Neural cell (in vitro differentiated cells): ENCODE measurements at regions not wholly inside any gene's neighbourhood (a gene's known extent, or its start where the extent isn't known, plus 50 kb on each side); places are given as distances from the start of the nearest gene placed in this dataset.

Source experiments
- H2AFZ ChIP-seq: fragments of 200-600, 300-800 bp; sonication (generic), shearing (Covaris generic); 2 replicates; pipeline ENCODE4 v1.6.0; 2014; ENCODE audit warnings: low read depth, mild to moderate bottlenecking, antibody characterized with exemption, low read length, moderate library complexity
- H3F3A ChIP-seq: fragments of 200-600 bp; shearing (Covaris generic); 2 replicates; pipeline ENCODE4 v1.6.1; 2016; ENCODE audit warnings: mild to moderate bottlenecking, moderate library complexity, mixed read lengths, antibody characterized with exemption, low read length; ENCODE audit not compliant: insufficient read depth, poor library complexity, severe bottlenecking
- H3K27ac ChIP-seq: fragments of 200-600, 300-800 bp; sonication (generic), shearing (Covaris generic); 2 replicates; pipeline ENCODE4 v1.5.1; 2014; ENCODE audit warnings: mild to moderate bottlenecking, low read length, moderate library complexity
- H3K27me3 ChIP-seq: fragments of 300-800, 200-600 bp; sonication (generic), shearing (Covaris generic); 2 replicates; pipeline ENCODE4 v1.6.0; 2014; ENCODE audit warnings: mild to moderate bottlenecking, low read depth, low read length, moderate library complexity; ENCODE audit not compliant: insufficient read depth
- H3K36me3 ChIP-seq: fragments of 300-800, 200-600 bp; sonication (generic), shearing (Covaris generic); 2 replicates; pipeline ENCODE4 v1.5.1; 2014; ENCODE audit warnings: mild to moderate bottlenecking, antibody characterized with exemption, low read length, moderate library complexity; ENCODE audit not compliant: insufficient read depth
- H3K4me2 ChIP-seq: fragments of 300-800, 200-600 bp; sonication (generic), shearing (Covaris generic); 2 replicates; pipeline ENCODE4 v1.6.0; 2014; ENCODE audit warnings: mild to moderate bottlenecking, low read length
- H3K4me3 ChIP-seq: fragments of 300-800, 200-600 bp; sonication (generic), shearing (Covaris generic); 2 replicates; pipeline ENCODE4 v1.5.1; 2014; ENCODE audit warnings: mild to moderate bottlenecking, low read length, moderate library complexity
- H3K79me2 ChIP-seq: fragments of 200-600 bp; shearing (Covaris generic); replicated peaks from 2 replicates; pipeline ENCODE4 v1.6.0; 2014; ENCODE audit warnings: mild to moderate bottlenecking, low read length, moderate library complexity; ENCODE audit not compliant: insufficient read depth
- H3K9ac ChIP-seq: fragments of 300-800, 200-600 bp; sonication (generic), shearing (Covaris generic); 2 replicates; pipeline ENCODE4 v1.6.1; 2016; ENCODE audit warnings: mild to moderate bottlenecking, low read length, mixed read lengths
- H3K9me2 ChIP-seq: fragments of 200-600 bp; shearing (Covaris generic); 2 replicates; pipeline ENCODE4 v1.6.1; 2016; ENCODE audit warnings: mild to moderate bottlenecking, low read length, mixed read lengths; ENCODE audit not compliant: insufficient read depth
- H3K9me3 ChIP-seq: fragments of 200-600, 300-800 bp; sonication (generic), shearing (Covaris generic); 2 replicates; pipeline ENCODE4 v1.6.1; 2016; ENCODE audit warnings: mild to moderate bottlenecking, mixed run types, low read length, moderate library complexity, mixed read lengths
- H4K20me1 ChIP-seq: fragments of 200-600 bp; shearing (Covaris generic); 2 replicates; pipeline ENCODE4 v1.6.1; 2016; ENCODE audit warnings: mild to moderate bottlenecking, mixed run types; ENCODE audit not compliant: insufficient read depth
- EP300 ChIP-seq: fragments of 450-650 bp; conservative IDR thresholded peaks from 2 replicates; pipeline ENCODE4 v1.6.1; 2014; ENCODE audit warnings: antibody characterized with exemption, mild to moderate bottlenecking, moderate library complexity; ENCODE audit not compliant: poor library complexity, severe bottlenecking
- EZH2 ChIP-seq: fragments of 200-600, 300-800 bp; shearing (Covaris generic), sonication (generic); IDR thresholded peaks from 2 replicates; pipeline ENCODE4 v1.6.1; 2014; ENCODE audit warnings: antibody characterized with exemption, low read length, borderline replicate concordance, mild to moderate bottlenecking; ENCODE audit not compliant: insufficient read depth, poor library complexity, severe bottlenecking
- MXI1 ChIP-seq: fragments of 450-650 bp; conservative IDR thresholded peaks from 2 replicates; pipeline ENCODE4 v1.6.1; 2014; ENCODE audit warnings: antibody characterized with exemption, mild to moderate bottlenecking; ENCODE audit not compliant: poor library complexity, severe bottlenecking
- POLR2AphosphoS5 ChIP-seq: IDR thresholded peaks from 2 replicates; pipeline ENCODE4 v1.6.1; 2012
- RAD21 ChIP-seq: fragments of 450-650 bp; conservative IDR thresholded peaks from 2 replicates; pipeline ENCODE4 v1.6.1; 2014; ENCODE audit warnings: antibody characterized with exemption, mild to moderate bottlenecking, moderate library complexity
- SMC3 ChIP-seq: fragments of 450-650 bp; conservative IDR thresholded peaks from 2 replicates; pipeline ENCODE4 v1.6.1; 2014; ENCODE audit warnings: antibody characterized with exemption, mild to moderate bottlenecking, moderate library complexity; ENCODE audit not compliant: poor library complexity
- TAF1 ChIP-seq: IDR thresholded peaks from 2 replicates; pipeline ENCODE4 v1.6.1; 2012; ENCODE audit warnings: low read depth
- TF ChIP-seq, protein P1 (sequence below): fragments of 450-650 bp; IDR thresholded peaks from 2 replicates; pipeline ENCODE4 v1.5.1; 2014; ENCODE audit warnings: antibody characterized with exemption, mild to moderate bottlenecking, moderate library complexity; ENCODE audit not compliant: poor library complexity, severe bottlenecking
- TF ChIP-seq, protein P2 (sequence below): IDR thresholded peaks from 2 replicates; pipeline ENCODE4 v1.6.1; 2012; ENCODE audit warnings: borderline replicate concordance

DNA sequence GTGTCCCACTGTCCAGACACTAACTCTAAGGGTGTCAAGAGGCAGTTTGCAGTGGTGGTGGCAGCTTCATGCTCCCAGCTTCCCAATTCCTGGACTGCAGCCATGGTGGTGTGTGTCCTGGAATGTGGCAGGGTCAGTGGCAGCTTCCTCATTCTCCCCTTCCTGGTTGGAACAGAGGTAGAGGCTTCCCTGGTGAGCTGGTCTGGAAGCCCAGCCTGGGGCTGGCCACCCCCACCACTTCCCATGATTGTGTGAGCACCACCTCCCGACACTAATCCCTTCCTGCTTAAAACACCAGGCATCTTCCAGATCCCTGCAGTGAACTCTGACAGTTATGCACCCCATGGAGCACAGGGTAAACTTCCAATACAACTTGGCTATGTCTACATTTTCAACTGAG lies 134.9 kb downstream of the RAP2A start:
- Histone ChIP-seq H3K27ac (no peak overlapping the region), H3K9me3 (no peaks in the 10 kb centered on the region), H4K20me1 (no peaks in the 10 kb centered on the region), H3K9me2 (no peaks in the 10 kb centered on the region), H3K27me3 (no peaks in the 10 kb centered on the region), H3K36me3 (no peaks in the 10 kb centered on the region), H3K4me2 (no peak overlapping the region), H3K79me2 (no peaks in the 10 kb centered on the region), H3F3A (no peaks in the 10 kb centered on the region), H3K4me3 (no peak overlapping the region), H2AFZ (no peak overlapping the region), H3K9ac (no peak overlapping the region)
- TF ChIP-seq EZH2 (no peak), TAF1 (no peak), EP300 (no peak)
- TF ChIP-seq, protein P1, sequence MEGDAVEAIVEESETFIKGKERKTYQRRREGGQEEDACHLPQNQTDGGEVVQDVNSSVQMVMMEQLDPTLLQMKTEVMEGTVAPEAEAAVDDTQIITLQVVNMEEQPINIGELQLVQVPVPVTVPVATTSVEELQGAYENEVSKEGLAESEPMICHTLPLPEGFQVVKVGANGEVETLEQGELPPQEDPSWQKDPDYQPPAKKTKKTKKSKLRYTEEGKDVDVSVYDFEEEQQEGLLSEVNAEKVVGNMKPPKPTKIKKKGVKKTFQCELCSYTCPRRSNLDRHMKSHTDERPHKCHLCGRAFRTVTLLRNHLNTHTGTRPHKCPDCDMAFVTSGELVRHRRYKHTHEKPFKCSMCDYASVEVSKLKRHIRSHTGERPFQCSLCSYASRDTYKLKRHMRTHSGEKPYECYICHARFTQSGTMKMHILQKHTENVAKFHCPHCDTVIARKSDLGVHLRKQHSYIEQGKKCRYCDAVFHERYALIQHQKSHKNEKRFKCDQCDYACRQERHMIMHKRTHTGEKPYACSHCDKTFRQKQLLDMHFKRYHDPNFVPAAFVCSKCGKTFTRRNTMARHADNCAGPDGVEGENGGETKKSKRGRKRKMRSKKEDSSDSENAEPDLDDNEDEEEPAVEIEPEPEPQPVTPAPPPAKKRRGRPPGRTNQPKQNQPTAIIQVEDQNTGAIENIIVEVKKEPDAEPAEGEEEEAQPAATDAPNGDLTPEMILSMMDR = no peak

DNA sequence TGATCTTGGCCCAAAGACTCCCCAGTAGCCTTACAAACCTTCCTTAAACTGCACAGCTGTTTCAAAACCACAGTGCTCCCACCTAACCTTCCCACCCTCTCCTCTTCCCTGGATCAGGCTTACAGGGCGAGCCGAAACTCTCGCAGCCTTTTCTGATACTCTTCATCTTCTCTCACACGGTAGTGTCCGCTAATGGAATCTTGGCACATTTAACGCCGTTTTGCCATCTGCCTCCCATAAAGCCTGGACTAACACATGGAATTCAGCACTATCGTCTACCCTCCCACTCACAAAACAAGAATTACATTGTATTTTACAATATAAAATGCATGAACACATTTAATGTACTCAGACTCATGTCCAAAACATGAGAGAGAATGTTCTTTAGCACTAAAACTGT lies 135.9 kb downstream of the RAP2A start:
- Histone ChIP-seq H3F3A (no peaks in the 10 kb centered on the region), H3K79me2 (no peaks in the 10 kb centered on the region), H4K20me1 (no peaks in the 10 kb centered on the region), H3K4me2 (no peak overlapping the region), H3K36me3 (no peaks in the 10 kb centered on the region), H3K27ac (no peak overlapping the region), H2AFZ (no peak overlapping the region), H3K9me3 (no peaks in the 10 kb centered on the region), H3K27me3 (no peaks in the 10 kb centered on the region), H3K9me2 (no peaks in the 10 kb centered on the region), H3K4me3 (no peak overlapping the region), H3K9ac (no peak overlapping the region)
- no peak for TF ChIP-seq EZH2
- no peak for TF ChIP-seq TAF1
- no peak for TF ChIP-seq RAD21
- TF ChIP-seq, protein P2, sequence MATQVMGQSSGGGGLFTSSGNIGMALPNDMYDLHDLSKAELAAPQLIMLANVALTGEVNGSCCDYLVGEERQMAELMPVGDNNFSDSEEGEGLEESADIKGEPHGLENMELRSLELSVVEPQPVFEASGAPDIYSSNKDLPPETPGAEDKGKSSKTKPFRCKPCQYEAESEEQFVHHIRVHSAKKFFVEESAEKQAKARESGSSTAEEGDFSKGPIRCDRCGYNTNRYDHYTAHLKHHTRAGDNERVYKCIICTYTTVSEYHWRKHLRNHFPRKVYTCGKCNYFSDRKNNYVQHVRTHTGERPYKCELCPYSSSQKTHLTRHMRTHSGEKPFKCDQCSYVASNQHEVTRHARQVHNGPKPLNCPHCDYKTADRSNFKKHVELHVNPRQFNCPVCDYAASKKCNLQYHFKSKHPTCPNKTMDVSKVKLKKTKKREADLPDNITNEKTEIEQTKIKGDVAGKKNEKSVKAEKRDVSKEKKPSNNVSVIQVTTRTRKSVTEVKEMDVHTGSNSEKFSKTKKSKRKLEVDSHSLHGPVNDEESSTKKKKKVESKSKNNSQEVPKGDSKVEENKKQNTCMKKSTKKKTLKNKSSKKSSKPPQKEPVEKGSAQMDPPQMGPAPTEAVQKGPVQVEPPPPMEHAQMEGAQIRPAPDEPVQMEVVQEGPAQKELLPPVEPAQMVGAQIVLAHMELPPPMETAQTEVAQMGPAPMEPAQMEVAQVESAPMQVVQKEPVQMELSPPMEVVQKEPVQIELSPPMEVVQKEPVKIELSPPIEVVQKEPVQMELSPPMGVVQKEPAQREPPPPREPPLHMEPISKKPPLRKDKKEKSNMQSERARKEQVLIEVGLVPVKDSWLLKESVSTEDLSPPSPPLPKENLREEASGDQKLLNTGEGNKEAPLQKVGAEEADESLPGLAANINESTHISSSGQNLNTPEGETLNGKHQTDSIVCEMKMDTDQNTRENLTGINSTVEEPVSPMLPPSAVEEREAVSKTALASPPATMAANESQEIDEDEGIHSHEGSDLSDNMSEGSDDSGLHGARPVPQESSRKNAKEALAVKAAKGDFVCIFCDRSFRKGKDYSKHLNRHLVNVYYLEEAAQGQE = no peak
- TF ChIP-seq, protein P1 = no peak
- no peak for TF ChIP-seq POLR2AphosphoS5
- no peak for TF ChIP-seq MXI1
- TF ChIP-seq SMC3 = no peak
- no peak for TF ChIP-seq EP300
